H9 (cell line): ENCODE measurements at regions not wholly inside any gene's neighbourhood (a gene's known extent, or its start where the extent isn't known, plus 50 kb on each side); places are given as distances from the start of the nearest gene placed in this dataset.

Experiments
- DNase-seq: peaks from one replicate; pipeline ENCODE4 v3.0.0-alpha.2; 2017
- H2AFZ ChIP-seq: one replicate; pipeline ENCODE4 v1.6.1; 2013; ENCODE audit warnings: mild to moderate bottlenecking, low read length, control low read depth, moderate library complexity
- H2AK5ac ChIP-seq: 2 replicates; pipeline ENCODE4 v1.6.1; 2013; ENCODE audit warnings: low read length, control low read depth, mixed read lengths; ENCODE audit not compliant: insufficient read length
- H2BK120ac ChIP-seq: one replicate; pipeline ENCODE4 v1.6.1; 2013; ENCODE audit warnings: low read depth, mild to moderate bottlenecking, low read length, control low read depth, inconsistent platforms; ENCODE audit not compliant: poor library complexity, severe bottlenecking
- H2BK12ac ChIP-seq: 2 replicates; pipeline ENCODE4 v1.6.1; 2013; ENCODE audit warnings: low read length, control low read depth, mixed read lengths, low read depth; ENCODE audit not compliant: insufficient read length
- H2BK15ac ChIP-seq: 2 replicates; pipeline ENCODE4 v1.6.1; 2013; ENCODE audit warnings: low read depth, low read length, control low read depth
- H2BK20ac ChIP-seq: one replicate; pipeline ENCODE4 v1.6.1; 2013; ENCODE audit warnings: low read depth, mild to moderate bottlenecking, low read length, control low read depth, inconsistent platforms; ENCODE audit not compliant: poor library complexity, severe bottlenecking
- H2BK5ac ChIP-seq: 2 replicates; pipeline ENCODE4 v1.6.1; 2013; ENCODE audit warnings: low read length, control low read depth, mixed read lengths; ENCODE audit not compliant: insufficient read length
- H3K14ac ChIP-seq: 2 replicates; pipeline ENCODE4 v1.6.1; 2013; ENCODE audit warnings: low read length, control low read depth; ENCODE audit not compliant: insufficient read depth
- H3K18ac ChIP-seq: 2 replicates; pipeline ENCODE4 v1.6.1; 2013; ENCODE audit warnings: low read depth, mild to moderate bottlenecking, mixed read lengths, low read length, control low read depth; ENCODE audit not compliant: insufficient read length
- H3K23ac ChIP-seq: 2 replicates; pipeline ENCODE4 v1.6.1; 2013; ENCODE audit warnings: low read length, control low read depth, mixed read lengths, low read depth; ENCODE audit not compliant: insufficient read length
- H3K23me2 ChIP-seq: 2 replicates; pipeline ENCODE4 v1.6.1; 2013; ENCODE audit warnings: low read depth, mild to moderate bottlenecking, mixed read lengths, low read length, control low read depth; ENCODE audit not compliant: insufficient read length, poor library complexity, severe bottlenecking
- H3K27ac ChIP-seq: 2 replicates; pipeline ENCODE4 v1.5.1; 2013; ENCODE audit warnings: low read length, control low read depth, mixed read lengths, low read depth; ENCODE audit not compliant: insufficient read length
- H3K27me3 ChIP-seq: 2 replicates; pipeline ENCODE4 v1.6.1; 2013; ENCODE audit warnings: low read length, control low read depth, inconsistent platforms; ENCODE audit not compliant: insufficient read depth
- H3K4ac ChIP-seq: 2 replicates; pipeline ENCODE4 v1.6.1; 2013; ENCODE audit warnings: low read depth, mild to moderate bottlenecking, control low read depth, inconsistent platforms, low read length, moderate library complexity
- H3K4me1 ChIP-seq: 2 replicates; pipeline ENCODE4 v1.6.1; 2013; ENCODE audit warnings: low read length, control low read depth, inconsistent platforms; ENCODE audit not compliant: insufficient read depth
- H3K4me2 ChIP-seq: 2 replicates; pipeline ENCODE4 v1.6.1; 2013; ENCODE audit warnings: low read length, control low read depth, mixed read lengths; ENCODE audit not compliant: insufficient read length, insufficient read depth
- H3K56ac ChIP-seq: 2 replicates; pipeline ENCODE4 v1.6.1; 2013; ENCODE audit warnings: low read depth, mild to moderate bottlenecking, mixed read lengths, low read length, control low read depth; ENCODE audit not compliant: insufficient read length
- H3K79me1 ChIP-seq: 2 replicates; pipeline ENCODE4 v1.6.1; 2013; ENCODE audit warnings: low read depth, mild to moderate bottlenecking, moderate library complexity, low read length, control low read depth, inconsistent platforms; ENCODE audit not compliant: insufficient read depth, poor library complexity, severe bottlenecking
- H3K79me2 ChIP-seq: 2 replicates; pipeline ENCODE4 v1.6.1; 2013; ENCODE audit warnings: low read length, control low read depth, inconsistent platforms; ENCODE audit not compliant: insufficient read depth
- H3K9ac ChIP-seq: 2 replicates; pipeline ENCODE4 v1.6.1; 2013; ENCODE audit warnings: low read length, control low read depth, mixed read lengths; ENCODE audit not compliant: insufficient read length; ENCODE audit errors: extremely low read depth
- H3K9me3 ChIP-seq: one replicate; pipeline ENCODE4 v1.6.1; 2013; ENCODE audit warnings: low read depth, low read length, inconsistent platforms; ENCODE audit not compliant: control insufficient read depth
- H3T11ph ChIP-seq: one replicate; pipeline ENCODE4 v1.6.1; 2013; ENCODE audit warnings: mild to moderate bottlenecking, low read length, control low read depth, inconsistent platforms
- H4K20me1 ChIP-seq: one replicate; pipeline ENCODE4 v1.6.1; 2013; ENCODE audit not compliant: control insufficient read depth, insufficient read length, insufficient read depth
- H4K5ac ChIP-seq: 2 replicates; pipeline ENCODE4 v1.6.1; 2013; ENCODE audit warnings: low read depth, mild to moderate bottlenecking, mixed read lengths, low read length, control low read depth; ENCODE audit not compliant: insufficient read length
- H4K8ac ChIP-seq: replicated peaks from 2 replicates; pipeline ENCODE4 v1.6.1; 2013; ENCODE audit warnings: low read length, control low read depth, mixed read lengths, low read depth; ENCODE audit not compliant: insufficient read length
- H4K91ac ChIP-seq: 2 replicates; pipeline ENCODE4 v1.6.1; 2013; ENCODE audit warnings: low read depth, mild to moderate bottlenecking, moderate library complexity, mixed read lengths, low read length, control low read depth; ENCODE audit not compliant: insufficient read length
- H3K27ac Mint-ChIP-seq, 3 experiments: 2 replicates in 2 of 3; 3 replicates in 1 of 3; pipeline ENCODE4 v1.8.0; 2020 to 2021; ENCODE audit warnings: mixed read lengths in 3 of 3, mild to moderate bottlenecking in 1 of 3, moderate library complexity in 1 of 3
- H3K27me3 Mint-ChIP-seq: 2 replicates; pipeline ENCODE4 v1.8.0; 2021; ENCODE audit warnings: low read depth, mild to moderate bottlenecking, moderate library complexity, mixed read lengths
- H3K36me3 Mint-ChIP-seq, 3 experiments: 2 replicates in 2 of 3; 3 replicates in 1 of 3; pipeline ENCODE4 v1.8.0; 2020 to 2021; ENCODE audit warnings: low read depth in 3 of 3, mixed read lengths in 3 of 3; ENCODE audit not compliant: insufficient read depth in 1 of 3
- H3K4me1 Mint-ChIP-seq, 2 experiments: 2 replicates each; pipeline ENCODE4 v1.8.0; 2020; ENCODE audit warnings: mixed read lengths in 2 of 2
- H3K4me3 Mint-ChIP-seq, 2 experiments: 2 replicates in 1 of 2; 3 replicates in 1 of 2; pipeline ENCODE4 v1.8.0; 2020 to 2021; ENCODE audit warnings: mild to moderate bottlenecking in 2 of 2, mixed read lengths in 2 of 2, moderate library complexity in 1 of 2
- H3K9me3 Mint-ChIP-seq, 2 experiments: 2 replicates in 1 of 2; 3 replicates in 1 of 2; pipeline ENCODE4 v1.8.0; 2020; ENCODE audit warnings: mild to moderate bottlenecking in 2 of 2, mixed read lengths in 2 of 2, moderate library complexity in 1 of 2
- WGBS: extraction: QIAGEN DNeasy Blood & Tissue Kit; methylation state at CpG from one replicate; pipeline ENCODE4 v1.1.7; 2013; ENCODE audit warnings: missing lambda C conversion rate, low lambda C conversion rate, mixed read lengths; ENCODE audit not compliant: insufficient read length; ENCODE audit errors: extremely low coverage; 5-methylcytosine and 5-hydroxymethylcytosine counted together
- TF ChIP-seq, protein P1 (sequence below): fragments of 200-600 bp; sonication (generic); conservative IDR thresholded peaks from 3 replicates; pipeline ENCODE4 v1.8.0; 2021; ENCODE audit warnings: antibody characterized with exemption, mild to moderate bottlenecking

GRCh38 chr9:69984831-69985230 lies 58.8 kb upstream of the MAMDC2 start:
- no peak for DNase-seq
- Mint-ChIP-seq H3K36me3 (no peaks in the 10 kb centered on the region), H3K4me1 (peaks cover 11 to 20% of the 10 kb centered on the region in 2 experiments; a peak in 2 of 4 replicates), H3K27ac (no peak overlapping the region), H3K9me3 (no peaks in the 10 kb centered on the region), H3K4me3 (no peak overlapping the region), H3K27me3 (no peaks in the 10 kb centered on the region; the same call in none of the 2 replicates)
- H2AFZ ChIP-seq: no peak overlapping the region
- H3K4me2 ChIP-seq: no peak overlapping the region
- H3K4me1 ChIP-seq: 0 out of 2 replicates have a peak, but pooled peaks cover 2% of the 10 kb centered on the region
- H3K56ac ChIP-seq: no peak overlapping the region
- no peak overlapping the region for H2BK12ac ChIP-seq
- no peak overlapping the region for H2BK120ac ChIP-seq
- no peaks in the 10 kb centered on the region for H4K20me1 ChIP-seq
- no peak overlapping the region for H3K9ac ChIP-seq
- H3K79me1 ChIP-seq: no peaks in the 10 kb centered on the region
- H3K23me2 ChIP-seq: no peaks in the 10 kb centered on the region
- no peak overlapping the region for H4K8ac ChIP-seq
- H3K23ac ChIP-seq: no peak overlapping the region
- H4K91ac ChIP-seq: no peak overlapping the region
- H2BK5ac ChIP-seq: no peak overlapping the region
- H3K79me2 ChIP-seq: no peaks in the 10 kb centered on the region
- no peak overlapping the region for H3K18ac ChIP-seq
- no peak overlapping the region for H3K14ac ChIP-seq
- H3K27ac ChIP-seq: no peak overlapping the region
- H4K5ac ChIP-seq: no peak overlapping the region
- no CpG with 5 or more reads among the region's 3 CpGs for WGBS
- no peak overlapping the region for H2AK5ac ChIP-seq
- no peaks in the 10 kb centered on the region for H3K27me3 ChIP-seq
- H2BK15ac ChIP-seq: no peak overlapping the region
- H2BK20ac ChIP-seq: no peak overlapping the region
- H3K4ac ChIP-seq: no peak overlapping the region
- no peak overlapping the region for H3T11ph ChIP-seq
- H3K9me3 ChIP-seq: no peaks in the 10 kb centered on the region
- TF ChIP-seq, protein P1, sequence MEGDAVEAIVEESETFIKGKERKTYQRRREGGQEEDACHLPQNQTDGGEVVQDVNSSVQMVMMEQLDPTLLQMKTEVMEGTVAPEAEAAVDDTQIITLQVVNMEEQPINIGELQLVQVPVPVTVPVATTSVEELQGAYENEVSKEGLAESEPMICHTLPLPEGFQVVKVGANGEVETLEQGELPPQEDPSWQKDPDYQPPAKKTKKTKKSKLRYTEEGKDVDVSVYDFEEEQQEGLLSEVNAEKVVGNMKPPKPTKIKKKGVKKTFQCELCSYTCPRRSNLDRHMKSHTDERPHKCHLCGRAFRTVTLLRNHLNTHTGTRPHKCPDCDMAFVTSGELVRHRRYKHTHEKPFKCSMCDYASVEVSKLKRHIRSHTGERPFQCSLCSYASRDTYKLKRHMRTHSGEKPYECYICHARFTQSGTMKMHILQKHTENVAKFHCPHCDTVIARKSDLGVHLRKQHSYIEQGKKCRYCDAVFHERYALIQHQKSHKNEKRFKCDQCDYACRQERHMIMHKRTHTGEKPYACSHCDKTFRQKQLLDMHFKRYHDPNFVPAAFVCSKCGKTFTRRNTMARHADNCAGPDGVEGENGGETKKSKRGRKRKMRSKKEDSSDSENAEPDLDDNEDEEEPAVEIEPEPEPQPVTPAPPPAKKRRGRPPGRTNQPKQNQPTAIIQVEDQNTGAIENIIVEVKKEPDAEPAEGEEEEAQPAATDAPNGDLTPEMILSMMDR: no peak
